IMR-90 (cell line): ENCODE measurements at regions not wholly inside any gene's neighbourhood (a gene's known extent, or its start where the extent isn't known, plus 50 kb on each side); places are given as distances from the start of the nearest gene placed in this dataset.

Experiments
- ATAC-seq: fragments of 200-7000 bp; cut with Tn5 transposase; 2 replicates; pipeline ENCODE4 v1.9.1; 2020; ENCODE audit warnings: low read depth, mild to moderate bottlenecking, moderate library complexity
- BruUV-seq: library from RNA; stranded (reverse); fragments of 400-500 nt; replicated peaks from 2 replicates; lab custom pipeline; 2021; lab: Mats Ljungman, UMichigan
- CTCF ChIA-PET: fragments of 300-600 bp; formaldehyde crosslinking; extraction: SDS; loops from one replicate; lab custom pipeline; 2021; ENCODE audit warnings: antibody characterized with exemption; lab: Yijun Ruan, JAX
- POLR2A ChIA-PET: fragments of 300-600 bp; sonication (Branson Sonifier 250); formaldehyde crosslinking; loops from one replicate; lab custom pipeline; 2022; ENCODE audit warnings: antibody characterized with exemption; ENCODE audit not compliant: unreplicated experiment; lab: Charles Lee
- DNase-seq: peaks from one replicate; pipeline ENCODE4 v3.0.0; 2013
- H2AFZ ChIP-seq: replicated peaks from 2 replicates; pipeline ENCODE3; 2013; ENCODE audit warnings: low read length, mild to moderate bottlenecking; ENCODE audit not compliant: poor library complexity
- H2AK5ac ChIP-seq: 2 replicates; pipeline ENCODE4 v1.6.1; 2013; ENCODE audit warnings: low read depth, low read length, inconsistent platforms
- H2AK9ac ChIP-seq: replicated peaks from 2 replicates; pipeline ENCODE3; 2013; ENCODE audit warnings: mild to moderate bottlenecking, low read depth, low read length, moderate library complexity; ENCODE audit not compliant: poor library complexity
- H2BK120ac ChIP-seq: 2 replicates; pipeline ENCODE4 v1.6.1; 2013; ENCODE audit warnings: low read depth, low read length, inconsistent platforms
- H2BK15ac ChIP-seq: 3 replicates; pipeline ENCODE4 v1.6.1; 2013; ENCODE audit warnings: low read depth, low read length, inconsistent platforms
- H2BK20ac ChIP-seq: 2 replicates; pipeline ENCODE4 v1.6.1; 2013; ENCODE audit warnings: low read depth, mild to moderate bottlenecking, inconsistent platforms, low read length, moderate library complexity
- H2BK5ac ChIP-seq: 2 replicates; pipeline ENCODE4 v1.6.1; 2013; ENCODE audit warnings: mild to moderate bottlenecking, low read depth, low read length, inconsistent platforms; ENCODE audit not compliant: poor library complexity, severe bottlenecking
- H3K14ac ChIP-seq: replicated peaks from 2 replicates; pipeline ENCODE4 v1.6.1; 2013; ENCODE audit warnings: low read depth, low read length, inconsistent platforms
- H3K18ac ChIP-seq: 2 replicates; pipeline ENCODE4 v1.6.1; 2013; ENCODE audit warnings: low read depth, low read length, control low read depth
- H3K23ac ChIP-seq: 2 replicates; pipeline ENCODE4 v1.6.1; 2013; ENCODE audit warnings: low read depth, low read length, inconsistent platforms
- H3K27ac ChIP-seq: 2 replicates; pipeline ENCODE4 v1.5.1; 2013; ENCODE audit warnings: mild to moderate bottlenecking, control low read depth, low read length; ENCODE audit not compliant: insufficient read depth
- H3K27me3 ChIP-seq: 2 replicates; pipeline ENCODE4 v1.6.1; 2013; ENCODE audit warnings: low read length; ENCODE audit not compliant: control insufficient read depth, insufficient read depth
- H3K36me3 ChIP-seq: 2 replicates; pipeline ENCODE4 v1.6.1; 2013; ENCODE audit warnings: low read length, mixed read lengths; ENCODE audit not compliant: control insufficient read depth, insufficient read depth
- H3K4ac ChIP-seq: 2 replicates; pipeline ENCODE4 v1.6.1; 2013; ENCODE audit warnings: low read depth, low read length, inconsistent platforms
- H3K4me1 ChIP-seq: 2 replicates; pipeline ENCODE4 v1.6.1; 2013; ENCODE audit warnings: low read length, mixed read lengths; ENCODE audit not compliant: control insufficient read depth, insufficient read depth
- H3K4me2 ChIP-seq: 2 replicates; pipeline ENCODE4 v1.6.1; 2013; ENCODE audit warnings: low read depth, mild to moderate bottlenecking, control low read depth, low read length, moderate library complexity
- H3K4me3 ChIP-seq: 2 replicates; pipeline ENCODE4 v1.5.1; 2013; ENCODE audit warnings: low read depth, mild to moderate bottlenecking, control low read depth, low read length, moderate library complexity; ENCODE audit not compliant: insufficient read depth
- H3K56ac ChIP-seq: 2 replicates; pipeline ENCODE4 v1.6.1; 2013; ENCODE audit warnings: low read length, inconsistent platforms; ENCODE audit not compliant: insufficient read depth; ENCODE audit errors: extremely low read depth
- H3K79me1 ChIP-seq, 2 experiments: 2 replicates each; pipeline ENCODE4 v1.6.1; 2013; ENCODE audit warnings: low read length in 2 of 2, inconsistent platforms in 1 of 2, low read depth in 1 of 2
- H3K9ac ChIP-seq: 2 replicates; pipeline ENCODE4 v1.6.1; 2013; ENCODE audit warnings: low read depth, low read length, control low read depth
- H3K9me1 ChIP-seq: 2 replicates; pipeline ENCODE4 v1.6.1; 2013; ENCODE audit warnings: low read length, inconsistent platforms; ENCODE audit not compliant: insufficient read depth
- H3K9me3 ChIP-seq: 2 replicates; pipeline ENCODE4 v1.6.1; 2013; ENCODE audit warnings: low read length; ENCODE audit not compliant: control insufficient read depth, insufficient read depth
- H4K20me1 ChIP-seq: 2 replicates; pipeline ENCODE4 v1.6.1; 2013; ENCODE audit warnings: low read length, inconsistent platforms; ENCODE audit not compliant: insufficient read depth
- H4K5ac ChIP-seq: 2 replicates; pipeline ENCODE4 v1.6.1; 2013; ENCODE audit warnings: mild to moderate bottlenecking, low read depth, low read length, control low read depth
- H4K8ac ChIP-seq, 2 experiments: 2 replicates each; pipeline ENCODE4 v1.6.1; 2013; ENCODE audit warnings: low read depth in 2 of 2, low read length in 2 of 2, control low read depth in 1 of 2, inconsistent platforms in 1 of 2
- H4K91ac ChIP-seq: 2 replicates; pipeline ENCODE4 v1.6.1; 2013; ENCODE audit warnings: low read depth, low read length, inconsistent platforms; ENCODE audit not compliant: insufficient read depth
- BHLHE40 ChIP-seq: fragments of 150-350 bp; IDR thresholded peaks from 2 replicates; pipeline ENCODE4 v1.6.1; 2016; ENCODE audit warnings: mild to moderate bottlenecking, low read depth, low read length
- CEBPB ChIP-seq: IDR thresholded peaks from 2 replicates; pipeline ENCODE4 v1.6.1; 2012; ENCODE audit warnings: low read depth, low read length, improper control_type of control experiment
- ELK1 ChIP-seq: fragments of 150-350 bp; IDR thresholded peaks from 2 replicates; pipeline ENCODE4 v1.6.1; 2016; ENCODE audit warnings: low read depth, mild to moderate bottlenecking, low read length, moderate library complexity, borderline replicate concordance
- FOS ChIP-seq: fragments of 150-350 bp; IDR thresholded peaks from 2 replicates; pipeline ENCODE4 v1.6.1; 2016; ENCODE audit warnings: low read depth, low read length
- MAFK ChIP-seq: IDR thresholded peaks from 2 replicates; pipeline ENCODE4 v1.6.1; 2012; ENCODE audit warnings: low read depth, low read length, improper control_type of control experiment
- MXI1 ChIP-seq: IDR thresholded peaks from 2 replicates; pipeline ENCODE4 v1.6.1; 2012; ENCODE audit warnings: low read depth, mild to moderate bottlenecking, low read length, moderate library complexity, borderline replicate concordance
- NFE2L2 ChIP-seq: fragments of 150-350 bp; IDR thresholded peaks from 2 replicates; pipeline ENCODE4 v1.6.1; 2016; ENCODE audit warnings: low read depth, mild to moderate bottlenecking, low read length
- POLR2A ChIP-seq: IDR thresholded peaks from 2 replicates; pipeline ENCODE4 v1.6.1; 2012; ENCODE audit warnings: mild to moderate bottlenecking, low read depth, low read length
- RAD21 ChIP-seq: IDR thresholded peaks from 2 replicates; pipeline ENCODE4 v1.6.1; 2012; ENCODE audit warnings: low read length, improper control_type of control experiment
- RCOR1 ChIP-seq: IDR thresholded peaks from 2 replicates; pipeline ENCODE4 v1.6.1; 2012; ENCODE audit warnings: mild to moderate bottlenecking, low read length, improper control_type of control experiment; ENCODE audit not compliant: insufficient replicate concordance
- RFX5 ChIP-seq: IDR thresholded peaks from 2 replicates; pipeline ENCODE4 v1.8.0; 2012; ENCODE audit warnings: low read depth, mild to moderate bottlenecking, low read length, moderate library complexity
- WGBS, 2 experiments: methylation state at CpG; one replicate each; pipeline versions ENCODE4 v1.1.5 to v1.1.7; 2013; ENCODE audit warnings: missing lambda C conversion rate in 2 of 2; ENCODE audit not compliant: insufficient read length in 1 of 2; ENCODE audit errors: extremely low coverage in 2 of 2; 5-methylcytosine and 5-hydroxymethylcytosine counted together
- dilution Hi-C: fragments of 300-500 bp; cut with HindIII; formaldehyde crosslinking; loops from one replicate; pipeline ENCODE4 v1.14.3; 2018; ENCODE audit warnings: low sequenced_read_pairs; ENCODE audit not compliant: unreplicated experiment
- in situ Hi-C: fragments of 300-500 bp; cut with MboI; formaldehyde crosslinking; loops from 3 replicates; pipeline ENCODE4 v1.14.3; 2019; ENCODE audit warnings: low sequenced_read_pairs, inconsistent platforms, mixed read lengths
- intact Hi-C: fragments of 100-400 bp; cut with micrococcal nuclease; formaldehyde crosslinking; loops from 2 replicates; pipeline ENCODE4 v1.10.0; 2022

- peak overlapping the region; percentile 23 for H2AFZ ChIP-seq
- peak overlapping the region; percentile 32 to 34; a peak in 3 of 4 replicates for H4K8ac ChIP-seq
Measured at GRCh38 chr2:237230355-237230754, 144.7 kb downstream of the COPS8 start.

More at GRCh38 chr2:237230355-237230754, 144.7 kb downstream of the COPS8 start:
- Histone ChIP-seq H2BK120ac (peak overlapping the region; percentile 75), H3K4me1 (peaks cover 25% of the 10 kb centered on the region), H3K27ac (no peak overlapping the region), H3K56ac (no peak overlapping the region), H3K9ac (no peak overlapping the region), H3K9me1 (peaks cover 30% of the 10 kb centered on the region), H4K20me1 (no peaks in the 10 kb centered on the region), H3K23ac (0 out of 2 replicates have a peak overlapping the region, but pooled peaks have one; percentile 1), H2BK20ac (peak overlapping the region; percentile 61), H3K14ac (peak overlapping the region; percentile 63), H4K5ac (peak overlapping the region; percentile 76; the same call in 1 of the 2 replicates), H3K36me3 (no peaks in the 10 kb centered on the region), H3K27me3 (no peaks in the 10 kb centered on the region), H3K79me1 (peaks cover 0 to 5% of the 10 kb centered on the region in 2 experiments; a peak in 1 of 4 replicates), H2BK15ac (peak overlapping the region; percentile 91; the same call in 2 of the 3 replicates), H2AK9ac (no peak overlapping the region), H3K4me2 (no peak overlapping the region), H3K4me3 (no peak overlapping the region), H2AK5ac (peak overlapping the region; percentile 96), H3K4ac (peak overlapping the region; percentile 81), H3K9me3 (no peaks in the 10 kb centered on the region), H4K91ac (peak overlapping the region; percentile 78), H2BK5ac (peak overlapping the region; percentile 5), H3K18ac (peak overlapping the region; percentile 76)
- TF ChIP-seq BHLHE40 = no peak
- no peak for TF ChIP-seq RAD21
- no peak for TF ChIP-seq MXI1
- no peak for TF ChIP-seq RFX5
- no peak for TF ChIP-seq CEBPB
- TF ChIP-seq RCOR1 = no peak
- no peak for TF ChIP-seq NFE2L2
- no peak for TF ChIP-seq ELK1
- TF ChIP-seq MAFK = no peak
- TF ChIP-seq POLR2A = no peak
- TF ChIP-seq FOS = no peak
- BruUV-seq = no TSS peak
- dilution Hi-C loops = no loop called here
- no peak for ATAC-seq
- in situ Hi-C loops = no loop called here
- no peak for DNase-seq
- intact Hi-C loops = no loop called here
- CTCF ChIA-PET = no interaction called here
- 100% methylated on average over 2 of the region's 3 CpGs; no CpG with 5 or more reads in 1 of the 2 experiments for WGBS, 2 experiments
- POLR2A ChIA-PET = no interaction called here
